GM21423 (cell line): ENCODE measurements at regions not wholly inside any gene's neighbourhood (a gene's known extent, or its start where the extent isn't known, plus 50 kb on each side); places are given as distances from the start of the nearest gene placed in this dataset.
"Not testable (repeated sequence)": the region's sequence is repeated elsewhere in the genome, so short reads cannot be mapped to it uniquely, and the experiment has no call there.

Experiments used
- ATAC-seq: cut with Tn5 transposase; IDR thresholded peaks from one replicate; pipeline ENCODE4 v1.9.1; 2021; ENCODE audit warnings: mild to moderate bottlenecking, moderate library complexity; ENCODE audit not compliant: unreplicated experiment

DNA sequence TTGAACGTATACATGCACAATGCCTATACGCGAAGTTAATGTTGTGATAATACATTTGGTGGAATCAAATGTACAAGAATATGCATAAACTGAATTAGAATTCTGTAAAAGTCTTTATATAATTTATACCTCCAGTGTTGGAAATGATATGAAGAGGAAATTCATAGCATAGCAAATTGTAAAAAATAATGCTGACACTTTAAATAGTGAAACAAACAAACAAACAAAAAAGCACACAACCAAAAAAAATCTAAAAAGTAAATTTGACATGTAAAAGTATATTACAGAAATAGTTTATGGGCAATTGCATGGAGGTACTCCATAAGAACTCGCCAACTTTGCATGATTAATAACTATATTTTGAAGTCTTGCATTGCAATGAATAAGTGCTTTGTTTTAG lies 780.9 kb downstream of the TBC1D32 start:
- no peak for ATAC-seq

DNA sequence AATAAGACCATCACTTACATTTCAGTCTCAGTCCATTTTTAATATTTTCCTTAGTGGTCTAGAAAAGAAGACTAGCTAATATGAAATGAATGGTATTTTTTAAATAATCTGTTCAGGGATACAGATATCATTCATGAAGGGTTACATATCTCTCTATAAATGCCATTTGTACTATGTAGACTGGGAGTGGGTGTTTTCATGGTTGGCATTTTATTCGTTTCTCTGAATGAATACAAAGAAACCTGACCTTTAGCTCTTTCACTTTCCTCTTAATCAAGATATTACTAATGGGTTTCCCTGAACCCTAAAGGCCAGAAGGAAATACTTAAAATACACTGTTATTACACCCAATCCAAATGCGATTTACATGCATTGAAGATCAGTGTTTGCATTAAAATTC lies 788.9 kb downstream of the TBC1D32 start:
- ATAC-seq: no peak

DNA sequence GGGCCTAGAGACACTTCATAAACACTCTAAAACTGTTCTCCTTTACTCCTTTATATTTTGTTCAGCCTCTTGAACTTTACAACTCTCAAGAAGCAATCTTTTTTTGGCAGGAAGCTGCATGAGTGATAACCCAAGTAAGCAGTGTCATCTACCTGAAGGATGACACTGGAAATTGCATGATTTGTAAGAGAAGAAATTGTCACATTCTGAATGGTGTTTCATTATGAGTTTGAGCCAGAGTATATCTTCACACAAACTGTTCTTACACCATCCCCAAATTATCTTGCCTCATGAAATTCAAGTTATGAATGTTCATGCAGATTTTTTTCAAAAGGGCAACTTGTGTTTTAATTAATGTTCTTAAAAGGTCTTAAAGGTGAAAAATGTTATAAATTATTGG lies 799.3 kb downstream of the TBC1D32 start:
- no peak for ATAC-seq

- ATAC-seq: no peak
Measured at GRCh38 chr6:120526576-120526975, 807.7 kb downstream of the TBC1D32 start.

GRCh38 chr6:120514544-120514943 lies 819.7 kb downstream of the TBC1D32 start:
- no peak for ATAC-seq

GRCh38 chr6:120511712-120512111 lies 822.6 kb downstream of the TBC1D32 start:
- ATAC-seq: no peak

GRCh38 chr6:120498711-120499110 lies 835.6 kb downstream of the TBC1D32 start:
- ATAC-seq: no peak

GRCh38 chr6:120496661-120497060 lies 837.6 kb downstream of the TBC1D32 start:
- no peak for ATAC-seq

- no peak for ATAC-seq
Measured at GRCh38 chr6:120493505-120493904, 840.8 kb downstream of the TBC1D32 start.

GRCh38 chr6:120489941-120490340 lies 844.3 kb downstream of the TBC1D32 start:
- no peak for ATAC-seq

GRCh38 chr6:120484146-120484545 lies 850.1 kb downstream of the TBC1D32 start:
- no peak for ATAC-seq

- no peak for ATAC-seq
Measured at GRCh38 chr6:120478650-120479049, 855.6 kb downstream of the TBC1D32 start.

- ATAC-seq: no peak
Measured at GRCh38 chr6:120473804-120474203, 860.5 kb downstream of the TBC1D32 start.

- ATAC-seq: no peak
Measured at GRCh38 chr6:120468486-120468885, 865.8 kb downstream of the TBC1D32 start.

- no peak for ATAC-seq
Measured at GRCh38 chr6:120451508-120451907, 882.8 kb downstream of the TBC1D32 start.

DNA sequence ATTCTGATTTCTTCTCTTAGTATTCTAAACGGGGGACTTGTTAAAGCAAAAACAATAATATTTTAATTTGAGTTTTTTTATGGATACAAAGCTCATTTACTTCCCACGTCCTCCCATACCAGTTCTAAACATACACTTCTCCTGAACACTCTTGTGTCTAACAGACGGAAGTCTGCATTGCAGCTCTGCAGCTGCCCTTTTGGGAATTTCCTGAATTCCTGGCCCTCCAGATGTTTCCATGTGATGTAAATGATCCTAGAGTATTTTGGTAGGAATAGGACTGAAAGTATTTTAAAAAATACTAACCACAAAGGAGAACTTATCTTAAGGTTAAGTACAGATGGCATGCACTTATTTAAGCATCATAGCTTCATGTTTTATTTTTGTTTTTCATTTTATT lies 886.7 kb downstream of the TBC1D32 start:
- ATAC-seq: no peak

DNA sequence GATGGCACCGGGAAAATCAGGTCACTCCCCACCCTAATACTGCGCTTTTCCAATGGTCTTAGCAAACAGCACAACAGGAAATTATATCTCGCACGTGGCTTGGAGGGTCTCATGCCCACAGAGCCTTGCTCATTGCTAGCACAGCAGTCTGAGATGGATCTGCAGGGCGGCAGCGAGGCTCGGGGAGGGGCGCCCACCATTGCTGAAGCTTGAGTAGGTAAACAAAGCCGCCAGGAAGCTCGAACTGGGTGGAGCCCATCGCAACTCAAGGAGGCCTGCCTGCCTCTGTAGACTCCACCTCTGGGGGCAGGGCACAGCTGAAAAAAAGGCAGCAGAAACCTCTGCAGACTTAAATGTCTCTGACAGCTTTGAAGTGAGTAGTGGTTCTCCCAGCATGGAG lies 901.4 kb downstream of the TBC1D32 start:
- not testable (repeated sequence) for ATAC-seq

GRCh38 chr6:120431841-120432240 lies 902.4 kb downstream of the TBC1D32 start:
- ATAC-seq: no peak

DNA sequence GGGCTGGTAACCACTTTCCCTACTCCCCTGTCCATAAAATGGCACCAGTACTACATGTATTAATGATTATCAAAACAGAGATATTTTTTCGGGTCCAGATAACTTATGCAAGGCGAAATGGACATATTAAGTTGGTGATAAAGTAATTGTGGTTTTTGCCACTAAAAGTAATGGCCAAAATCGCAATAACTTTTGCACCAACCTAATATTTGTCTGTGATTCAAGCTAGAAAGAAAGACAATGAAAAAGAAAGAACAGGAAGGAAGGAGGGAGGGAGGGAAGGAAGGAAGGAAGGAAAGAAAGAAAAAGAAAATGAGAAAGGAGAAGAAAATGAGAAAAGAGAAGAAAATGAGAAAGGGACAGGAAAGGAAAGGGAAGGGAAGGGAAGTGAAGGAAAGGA lies 922.9 kb downstream of the TBC1D32 start:
- ATAC-seq: no peak

DNA sequence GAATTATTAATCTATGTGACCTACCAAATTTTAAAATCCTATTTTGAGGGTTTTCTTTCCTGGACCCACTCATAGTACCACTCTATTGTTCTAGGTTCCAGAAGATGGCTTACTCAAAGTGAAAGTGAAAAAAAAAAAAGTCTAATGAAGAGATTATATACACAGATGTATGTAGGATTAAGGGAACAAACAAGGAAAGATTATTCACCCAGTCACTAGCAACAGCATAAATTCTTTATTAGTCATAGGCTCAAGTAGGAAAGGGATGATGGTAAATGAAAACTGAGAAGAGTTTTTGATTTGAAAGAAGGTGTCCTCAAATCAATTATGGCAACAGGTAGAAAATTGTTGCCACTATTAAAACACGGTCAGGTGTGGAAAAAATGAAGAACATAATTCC lies 923.7 kb downstream of the TBC1D32 start:
- no peak for ATAC-seq

DNA sequence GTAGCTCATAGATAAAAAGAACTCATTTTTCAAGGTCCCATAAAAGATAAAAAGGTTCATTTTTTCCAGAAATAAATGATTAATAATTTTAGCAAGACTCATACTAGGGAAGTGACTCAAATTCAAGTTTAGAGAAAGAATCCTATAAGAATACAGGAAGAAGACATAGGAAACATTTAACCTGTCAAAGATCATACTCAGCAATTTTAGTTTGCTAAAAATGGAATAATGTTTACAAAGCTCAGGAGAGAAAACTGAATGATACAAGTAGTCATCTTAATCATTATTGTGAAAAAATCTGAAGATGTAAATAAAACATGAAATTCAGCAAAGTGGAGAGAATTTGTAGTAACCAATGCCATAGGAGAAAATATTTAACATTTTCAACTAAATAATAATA lies 926.6 kb downstream of the TBC1D32 start:
- ATAC-seq: no peak

DNA sequence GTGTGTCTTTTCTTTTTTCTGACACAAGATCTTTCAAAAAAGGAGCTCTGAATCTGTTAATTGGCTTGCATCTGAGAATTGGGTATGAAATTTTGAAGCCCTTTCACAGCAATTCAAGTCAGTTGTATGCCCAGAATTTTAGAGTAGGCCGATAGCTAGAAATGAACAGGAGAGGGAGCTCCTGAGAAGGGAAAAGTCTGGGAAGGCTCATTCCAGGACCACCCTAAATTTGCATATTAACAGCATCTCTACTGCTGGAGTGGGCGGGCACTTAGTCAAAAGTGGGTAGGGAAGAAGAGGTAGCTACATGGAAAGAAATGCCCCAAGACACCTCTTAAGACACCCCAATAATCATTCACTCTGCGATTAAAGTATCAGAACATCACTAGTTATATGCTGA lies 928.3 kb downstream of the TBC1D32 start:
- ATAC-seq: no peak

DNA sequence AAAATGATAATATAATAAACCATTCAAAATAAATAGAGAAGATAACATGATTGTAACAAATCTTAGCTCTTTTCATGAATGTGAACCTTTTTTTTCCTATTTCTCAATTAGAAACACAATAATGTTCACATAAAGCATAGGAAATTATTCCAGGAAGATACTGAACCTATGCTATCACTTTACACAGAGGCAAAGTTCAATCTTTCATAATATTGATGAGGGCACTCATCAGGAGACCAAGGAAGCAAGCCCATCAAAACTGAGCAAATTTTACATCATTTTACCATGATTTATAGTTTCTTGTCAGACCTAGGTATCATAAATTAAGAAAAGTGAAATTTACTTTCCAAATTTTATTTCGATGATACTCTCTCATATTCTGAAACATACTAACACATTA lies 938.5 kb downstream of the TBC1D32 start:
- ATAC-seq: no peak

GRCh38 chr6:120395330-120395729 lies 939.0 kb downstream of the TBC1D32 start:
- ATAC-seq: no peak
